ENCODE measurements at regions not wholly inside any gene's neighbourhood (a gene's known extent, or its start where the extent isn't known, plus 50 kb on each side); places are given as distances from the start of the nearest gene placed in this dataset.

DNA sequence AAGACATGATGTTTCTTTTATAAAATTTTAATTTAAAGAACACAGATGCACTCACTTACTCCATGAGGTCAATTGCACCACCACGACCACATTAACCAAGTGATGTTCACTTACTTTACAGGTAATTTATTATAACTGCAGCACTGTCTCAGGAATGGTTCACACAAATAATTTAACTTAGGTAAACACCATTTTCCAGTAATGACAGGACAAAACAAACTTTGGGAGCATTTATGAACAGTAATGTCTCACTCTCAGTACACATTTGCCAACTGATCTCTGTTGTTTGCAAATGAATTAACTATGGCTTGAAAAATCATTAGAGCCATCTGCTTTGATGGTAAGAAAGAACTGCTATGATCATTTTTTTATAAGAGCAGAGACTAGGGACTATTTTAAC, 150.4 kb downstream of the ETV1 start:
- TF ChIP-seq, protein P1, sequence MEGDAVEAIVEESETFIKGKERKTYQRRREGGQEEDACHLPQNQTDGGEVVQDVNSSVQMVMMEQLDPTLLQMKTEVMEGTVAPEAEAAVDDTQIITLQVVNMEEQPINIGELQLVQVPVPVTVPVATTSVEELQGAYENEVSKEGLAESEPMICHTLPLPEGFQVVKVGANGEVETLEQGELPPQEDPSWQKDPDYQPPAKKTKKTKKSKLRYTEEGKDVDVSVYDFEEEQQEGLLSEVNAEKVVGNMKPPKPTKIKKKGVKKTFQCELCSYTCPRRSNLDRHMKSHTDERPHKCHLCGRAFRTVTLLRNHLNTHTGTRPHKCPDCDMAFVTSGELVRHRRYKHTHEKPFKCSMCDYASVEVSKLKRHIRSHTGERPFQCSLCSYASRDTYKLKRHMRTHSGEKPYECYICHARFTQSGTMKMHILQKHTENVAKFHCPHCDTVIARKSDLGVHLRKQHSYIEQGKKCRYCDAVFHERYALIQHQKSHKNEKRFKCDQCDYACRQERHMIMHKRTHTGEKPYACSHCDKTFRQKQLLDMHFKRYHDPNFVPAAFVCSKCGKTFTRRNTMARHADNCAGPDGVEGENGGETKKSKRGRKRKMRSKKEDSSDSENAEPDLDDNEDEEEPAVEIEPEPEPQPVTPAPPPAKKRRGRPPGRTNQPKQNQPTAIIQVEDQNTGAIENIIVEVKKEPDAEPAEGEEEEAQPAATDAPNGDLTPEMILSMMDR (IDR thresholded peaks at IDR 0.05), result no peak
- no peak for TF ChIP-seq POLR2A (IDR thresholded peaks at IDR 0.05)

Data from heart left ventricle (tissue), 13 donors.